Left renal pelvis (tissue), 4 donors: ENCODE measurements at regions not wholly inside any gene's neighbourhood (a gene's known extent, or its start where the extent isn't known, plus 50 kb on each side); places are given as distances from the start of the nearest gene placed in this dataset.

Experiments
- DNase-seq, 4 donors: peaks; one replicate each; pipeline ENCODE4 v3.0.0-alpha.2; 2013; ENCODE audit warnings: low read depth in 4 of 4, low spot score in 3 of 4

- DNase-seq, result no peak
Measured at GRCh38 chr21:29436650-29437049, 137.9 kb downstream of the BACH1 start.

- DNase-seq, result no peak
Measured at GRCh38 chr21:29441651-29442050, 142.9 kb downstream of the BACH1 start.

GRCh38 chr21:29443411-29444010 lies 144.8 kb downstream of the BACH1 start:
- no peak for DNase-seq

DNA sequence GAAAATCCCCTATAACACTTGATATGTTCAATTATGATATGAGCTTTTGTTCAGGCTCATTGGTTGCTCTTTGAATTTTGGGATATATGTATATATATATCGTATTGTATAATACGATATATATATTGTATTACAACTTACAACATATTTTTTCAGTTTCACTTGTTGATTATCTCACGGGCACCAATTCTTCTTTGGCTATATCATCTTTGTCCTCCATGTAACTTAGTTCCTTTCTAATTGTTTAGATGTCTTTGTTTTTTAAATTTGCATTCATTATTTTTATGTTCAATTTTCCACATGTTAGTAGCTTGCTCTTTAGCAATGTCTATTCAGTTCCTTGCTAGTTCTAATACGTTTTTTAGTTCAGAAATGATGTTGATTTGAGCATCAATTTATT lies 150.0 kb downstream of the BACH1 start:
- DNase-seq, result no peak

DNA sequence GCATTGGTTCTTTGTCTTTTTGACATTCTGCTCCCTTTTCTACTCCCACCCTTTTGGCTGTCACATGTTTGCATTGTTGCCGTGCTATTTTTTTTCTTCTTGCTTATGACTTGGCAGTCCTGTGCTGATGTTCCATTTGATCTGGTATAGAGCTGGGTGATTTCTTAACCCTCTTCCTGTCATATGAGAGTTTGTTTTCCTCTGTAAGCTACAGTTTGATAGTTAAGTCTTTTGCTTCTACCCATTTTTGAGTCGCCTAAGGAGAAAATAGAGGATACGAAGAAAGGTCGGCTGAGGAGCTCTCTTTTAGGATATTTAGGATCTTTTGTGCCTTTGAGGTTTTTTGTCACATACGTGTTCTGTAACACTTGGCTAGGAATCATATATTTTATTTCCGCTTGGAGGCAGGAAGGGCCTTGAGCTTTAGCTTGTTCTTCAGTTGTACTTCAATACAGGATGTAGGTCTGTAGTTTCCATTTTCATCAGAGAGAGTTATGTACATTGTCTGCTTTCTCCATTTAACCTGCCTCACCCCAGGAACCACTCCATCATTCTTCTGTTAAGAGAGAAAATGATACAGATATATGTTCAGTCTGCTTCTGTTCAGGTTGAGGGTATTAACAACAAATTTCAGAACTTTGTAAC lies 150.7 kb downstream of the BACH1 start:
- DNase-seq, result no peak

DNA sequence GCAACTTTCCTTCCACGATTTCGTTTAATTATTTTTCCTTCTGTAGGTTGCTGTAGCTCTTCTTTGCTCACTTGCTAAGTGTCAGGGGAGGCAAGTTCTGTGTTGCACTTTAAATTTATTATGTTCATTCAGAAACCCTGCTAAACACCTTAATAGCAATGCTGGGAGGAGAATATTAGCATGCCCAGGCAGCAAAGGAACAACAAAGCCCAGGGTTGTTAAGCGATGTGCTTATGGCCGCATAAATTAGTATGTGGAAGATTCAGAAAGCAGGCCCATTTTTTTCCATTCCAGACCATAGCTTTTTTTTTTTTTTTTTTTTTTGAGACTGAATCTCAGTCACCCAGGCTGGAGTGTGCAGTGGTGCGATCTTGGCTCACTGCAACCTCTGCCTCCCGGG lies 151.3 kb downstream of the BACH1 start:
- no peak for DNase-seq

DNA sequence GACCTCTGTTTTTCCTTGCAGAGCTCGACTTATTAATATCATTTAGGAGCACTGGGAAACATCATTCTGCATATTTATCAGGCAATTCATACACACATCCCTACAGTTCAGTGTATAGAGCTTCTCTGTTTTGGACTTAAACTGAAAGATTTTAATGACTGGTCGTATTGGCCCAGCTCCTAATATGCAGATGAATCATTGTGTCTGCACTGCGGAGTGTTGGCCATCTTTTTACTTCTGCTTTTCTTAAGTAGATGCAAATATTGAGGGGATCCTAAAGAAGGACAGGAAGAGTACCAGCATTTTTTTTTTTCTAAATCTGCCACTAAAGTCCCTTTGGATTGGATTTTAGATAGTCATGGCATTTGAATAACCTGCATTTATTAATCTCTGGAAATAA lies 154.8 kb downstream of the BACH1 start:
- DNase-seq, result no peak

- DNase-seq, result no peak
Measured at GRCh38 chr21:29454179-29454578, 155.5 kb downstream of the BACH1 start.

GRCh38 chr21:29462479-29462878 lies 163.8 kb downstream of the BACH1 start:
- DNase-seq, result no peak

GRCh38 chr21:29465546-29465945 lies 166.8 kb downstream of the BACH1 start:
- DNase-seq, result no peak

- no peak for DNase-seq
Measured at GRCh38 chr21:29466532-29466931, 167.8 kb downstream of the BACH1 start.

- no peak for DNase-seq
Measured at GRCh38 chr21:29470397-29470796, 171.7 kb downstream of the BACH1 start.

DNA sequence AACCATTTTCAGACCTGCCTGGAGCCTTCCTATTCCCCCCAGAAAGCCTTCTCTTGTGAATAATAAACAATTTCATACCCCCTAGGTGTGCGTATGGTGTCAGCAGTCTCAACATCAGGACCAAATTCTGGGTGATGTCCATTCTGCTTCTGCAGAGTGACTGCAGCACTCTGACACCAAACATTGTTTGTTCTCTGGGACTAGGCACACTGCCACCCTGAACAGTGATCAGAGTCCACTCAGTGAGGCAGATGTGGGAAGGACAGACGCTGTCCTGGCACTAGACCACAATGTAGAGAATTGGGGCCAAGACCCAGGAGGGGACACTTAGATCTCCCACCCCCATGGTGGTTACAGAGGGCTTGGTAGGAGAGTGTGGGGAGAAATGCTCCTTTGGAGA lies 175.1 kb downstream of the BACH1 start:
- no peak for DNase-seq

DNA sequence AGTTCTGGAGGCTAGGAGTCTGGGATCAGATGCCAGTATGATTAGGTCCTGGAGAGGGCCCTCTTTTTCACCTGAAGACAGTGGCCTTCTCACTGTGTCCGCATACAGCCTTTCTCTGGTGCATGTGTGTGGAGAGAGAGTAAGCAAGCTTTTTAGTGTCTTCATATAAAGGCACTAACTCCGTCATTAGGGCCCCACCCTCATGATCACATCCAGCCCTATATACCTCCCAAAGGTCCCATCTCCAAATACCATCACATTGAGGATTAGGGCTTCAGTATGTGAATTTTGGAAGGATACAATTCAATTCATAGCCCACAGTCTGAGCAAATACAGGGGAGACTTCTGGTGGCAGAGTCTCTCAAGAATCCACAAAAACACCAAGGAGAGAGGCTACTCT lies 176.6 kb downstream of the BACH1 start:
- no peak for DNase-seq

- no peak for DNase-seq
Measured at GRCh38 chr21:29477347-29477746, 178.6 kb downstream of the BACH1 start.

- DNase-seq, result no peak
Measured at GRCh38 chr21:29477941-29478340, 179.2 kb downstream of the BACH1 start.

DNA sequence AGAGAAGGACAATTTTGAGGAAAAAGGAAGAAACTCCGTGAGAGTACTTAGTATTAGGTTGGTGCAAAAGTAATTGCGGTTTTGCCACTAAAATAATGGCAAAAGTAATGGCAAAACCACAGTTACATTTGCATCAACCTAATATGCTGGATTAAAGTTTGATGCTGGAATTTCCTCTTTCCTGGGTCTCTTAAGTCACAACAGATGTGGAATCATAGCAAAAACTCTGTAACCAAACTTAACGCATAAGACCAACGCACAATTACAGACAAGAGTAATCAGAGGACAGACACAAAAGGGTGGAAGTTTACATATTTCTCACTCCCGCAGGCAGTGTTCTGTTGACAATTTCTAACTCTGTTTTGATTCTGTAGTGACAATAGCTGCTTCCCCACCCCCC lies 182.4 kb downstream of the BACH1 start:
- no peak for DNase-seq

DNA sequence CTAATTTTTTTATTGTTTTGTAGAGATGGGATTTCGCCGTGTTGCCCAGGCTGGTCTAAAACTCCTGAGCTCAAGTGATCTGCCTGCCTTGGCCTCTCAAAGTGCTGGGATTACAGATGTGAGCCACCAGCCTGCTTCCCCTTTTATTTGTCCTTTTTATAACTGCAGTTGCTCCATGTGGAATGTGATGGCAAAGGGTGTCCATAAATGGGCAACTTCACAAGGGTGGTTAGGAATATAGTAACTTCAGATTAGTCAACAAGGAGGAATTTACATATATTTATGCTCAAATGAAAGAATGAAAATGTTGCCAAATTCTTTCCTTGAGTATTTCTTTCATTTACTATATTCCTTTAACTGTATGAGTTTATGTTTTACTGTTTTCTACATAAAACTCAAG lies 182.9 kb downstream of the BACH1 start:
- DNase-seq, result no peak

DNA sequence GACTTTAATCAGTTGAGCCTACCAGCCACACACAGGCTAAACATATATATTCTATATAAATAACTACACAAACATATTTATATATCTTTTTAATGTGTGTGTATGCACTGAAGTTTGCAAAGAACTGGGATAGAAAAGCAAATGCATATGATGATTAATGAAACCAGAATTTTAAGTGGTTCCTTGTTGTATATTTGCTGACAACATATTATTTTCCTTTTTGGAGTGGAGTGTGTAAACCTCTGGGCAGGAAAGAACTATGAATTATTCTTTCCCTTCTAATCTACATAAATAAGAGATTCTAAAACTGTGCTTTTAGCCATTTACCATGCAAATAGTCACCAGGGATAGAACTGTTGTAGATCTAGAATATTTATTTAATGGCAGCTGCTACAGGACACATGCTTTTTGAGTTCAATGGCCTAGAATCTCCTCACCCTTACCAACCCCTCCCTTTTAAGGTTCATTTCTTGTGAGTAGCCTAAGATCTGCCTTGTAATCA lies 187.6 kb downstream of the BACH1 start:
- no peak for DNase-seq
